Body of pancreas (tissue), 4 donors: ENCODE measurements at regions not wholly inside any gene's neighbourhood (a gene's known extent, or its start where the extent isn't known, plus 50 kb on each side); places are given as distances from the start of the nearest gene placed in this dataset.
"Not testable (repeated sequence)": the region's sequence is repeated elsewhere in the genome, so short reads cannot be mapped to it uniquely, and the experiment has no call there.

Experiments used
- ATAC-seq: fragments of 150-250 bp; one replicate; pipeline ENCODE4 v1.9.1; 2016
- DNase-seq, 4 donors: peaks; one replicate each; pipeline ENCODE4 v3.0.0-alpha.2; 2019
- H3K27ac ChIP-seq, 4 donors: fragments of 200-600 bp; sonication (generic); 1 replicate in 3 of 4; 2 replicates in 1 of 4; pipeline versions ENCODE4 v1.5.1 to v1.6.1; 2016 to 2019; ENCODE audit warnings: mild to moderate bottlenecking in 1 of 4, mixed read lengths in 1 of 4, moderate library complexity in 1 of 4
- H3K27me3 ChIP-seq, 2 donors: fragments of 200-600 bp; sonication (generic); one replicate each; pipeline ENCODE4 v1.6.0; 2016; ENCODE audit warnings: mild to moderate bottlenecking in 1 of 2
- H3K36me3 ChIP-seq, 2 donors: fragments of 200-600 bp; sonication (generic); replicated peaks in 1 of 2; 2 replicates each; pipeline ENCODE4 v1.5.1; 2016; ENCODE audit warnings: low read depth in 2 of 2; ENCODE audit not compliant: insufficient read depth in 1 of 2
- H3K4me1 ChIP-seq: fragments of 200-600 bp; sonication (generic); one replicate; pipeline ENCODE4 v1.6.0; 2016
- H3K4me3 ChIP-seq, 2 donors: fragments of 200-600 bp; sonication (generic); 1 replicate in 1 of 2; 2 replicates in 1 of 2; pipeline ENCODE4 v1.5.1; 2016 to 2019
- H3K9me3 ChIP-seq, 3 donors: fragments of 200-600 bp; sonication (generic); 1 replicate in 2 of 3; 2 replicates in 1 of 3; pipeline ENCODE4 v1.5.1; 2016
- CTCF ChIP-seq, 7 experiments: fragments of 450-650 bp in 4 of 7; fragments of 200-600 bp in 3 of 7; sonication (generic) in 3 of 7; IDR thresholded peaks; one replicate each; pipeline ENCODE4 v1.5.1; 2016 to 2019; ENCODE audit warnings: antibody characterized with exemption in 7 of 7
- POLR2A ChIP-seq, 3 donors: fragments of 450-650 bp; IDR thresholded peaks; one replicate each; pipeline ENCODE4 v1.6.1; 2016; ENCODE audit warnings: antibody characterized with exemption in 3 of 3, mild to moderate bottlenecking in 2 of 3
- WGBS, 2 donors: methylation state at CpG; one replicate each; pipeline ENCODE4 v1.1.5; 2017; 5-methylcytosine and 5-hydroxymethylcytosine counted together
- intact Hi-C: fragments of 100-400 bp; cut with DNase I; formaldehyde crosslinking; loops from one replicate; pipeline ENCODE4 v1.15.1; 2023

DNA sequence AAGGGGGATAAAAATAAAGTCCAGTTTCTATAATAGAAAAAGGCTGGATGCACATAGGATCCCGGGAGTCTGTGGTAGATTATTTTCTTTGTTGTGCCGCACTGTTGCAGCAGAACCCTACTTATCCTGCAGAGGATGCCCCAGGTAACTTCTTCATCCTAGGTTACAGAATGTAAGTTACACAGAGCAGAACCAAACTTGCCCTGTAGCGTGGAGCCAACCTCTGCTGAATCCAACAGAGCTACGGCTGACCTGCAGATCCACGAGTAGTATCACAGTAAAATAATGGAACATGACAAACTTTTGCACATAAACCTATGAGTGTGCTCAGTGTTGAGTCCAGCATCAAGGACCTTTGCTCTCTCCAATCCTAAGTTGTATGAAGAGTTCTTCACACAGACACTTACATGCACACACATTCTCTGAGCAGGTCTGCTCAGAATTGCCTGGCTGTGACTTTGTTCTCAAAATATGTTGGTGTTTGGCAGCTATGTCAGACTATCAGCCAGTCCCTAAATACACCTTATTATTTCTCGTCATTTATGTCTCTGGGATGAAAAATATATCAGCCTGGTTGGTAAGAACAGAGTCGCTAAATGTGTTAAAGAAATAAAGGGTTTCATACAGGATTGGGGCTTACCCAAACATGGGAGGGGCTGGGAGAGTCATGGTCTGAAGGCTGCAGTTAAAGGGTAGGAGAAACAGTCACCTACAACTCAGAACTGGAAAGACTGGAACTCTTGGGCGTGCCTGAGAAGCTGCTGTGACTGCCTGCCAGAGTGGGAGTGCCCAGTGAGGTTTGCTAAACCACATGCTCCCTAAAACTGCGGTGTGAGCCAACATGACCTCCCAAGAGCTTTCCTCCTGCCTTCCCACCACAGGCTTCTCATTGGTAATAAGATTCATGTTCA is 165.1 kb upstream of the SLC24A3 start:
- WGBS, 2 donors, result 53 to 60% methylated on average over 9 of the region's 9 CpGs
- intact Hi-C loops, result no loop called here
- ATAC-seq, result no peak
- H3K27ac ChIP-seq, result no peak overlapping the region
- TF ChIP-seq CTCF (IDR thresholded peaks at IDR 0.05) (no peak), POLR2A (IDR thresholded peaks at IDR 0.05) (no peak)
- no peaks in the 10 kb centered on the region for H3K4me1 ChIP-seq
- no peaks in the 10 kb centered on the region for H3K36me3 ChIP-seq
- no peaks in the 10 kb centered on the region for H3K9me3 ChIP-seq
- DNase-seq, result peak in 3 of 4 donors; percentile 13 to 32 (median 23)
- H3K4me3 ChIP-seq, result no peak overlapping the region
- no peaks in the 10 kb centered on the region for H3K27me3 ChIP-seq

DNA sequence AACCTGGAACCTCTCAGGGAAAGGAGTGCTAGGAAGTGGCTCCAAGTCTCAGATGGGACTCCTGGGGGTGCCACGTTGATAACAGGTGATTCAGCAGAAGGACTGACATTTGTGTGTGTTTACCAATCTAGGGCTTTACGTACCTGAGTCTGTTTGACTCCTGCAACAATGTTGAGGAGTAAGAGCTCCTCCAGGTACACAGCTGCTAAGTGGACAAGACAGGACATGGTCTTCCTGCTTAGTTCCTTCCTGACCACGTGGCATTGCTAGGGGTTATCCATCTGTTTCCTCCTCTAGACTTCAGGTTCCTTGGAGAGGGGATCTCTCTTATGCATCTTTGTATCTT is 164.5 kb upstream of the SLC24A3 start:
- H3K36me3 ChIP-seq, result no peaks in the 10 kb centered on the region
- no peaks in the 10 kb centered on the region for H3K4me1 ChIP-seq
- 22 to 52% methylated on average over 3 of the region's 3 CpGs for WGBS, 2 donors
- TF ChIP-seq POLR2A (IDR thresholded peaks at IDR 0.05), result no peak
- TF ChIP-seq CTCF (IDR thresholded peaks at IDR 0.05), result no peak
- H3K9me3 ChIP-seq, result no peaks in the 10 kb centered on the region
- H3K27me3 ChIP-seq, result no peaks in the 10 kb centered on the region
- ATAC-seq (no peak), DNase-seq (no peak)
- intact Hi-C loops, result no loop called here
- no peak overlapping the region for H3K27ac ChIP-seq
- no peak overlapping the region for H3K4me3 ChIP-seq

DNA sequence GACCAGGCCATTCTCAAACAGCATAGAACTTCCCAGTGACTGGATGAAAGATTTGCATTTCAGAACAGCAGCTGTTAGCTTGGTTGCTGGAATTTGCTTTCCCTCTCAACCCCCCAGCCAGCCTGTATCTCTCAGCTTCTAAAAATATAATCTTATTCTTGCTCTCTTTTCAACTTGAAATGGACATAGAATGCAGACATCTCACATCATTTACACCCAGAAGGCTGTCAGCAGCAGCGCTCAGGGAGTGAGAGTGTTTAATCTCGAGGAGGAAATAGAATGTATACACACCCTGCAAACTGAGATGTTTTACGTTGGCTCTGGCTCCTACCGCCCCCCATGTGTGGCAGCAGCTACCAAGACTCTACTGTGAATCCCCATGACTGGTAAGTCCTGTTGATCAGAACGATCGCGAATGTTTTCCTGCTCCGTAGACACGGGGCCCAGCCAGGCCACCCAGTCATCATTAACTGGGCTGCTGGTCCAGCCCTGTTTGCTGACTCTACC is 163.4 kb upstream of the SLC24A3 start:
- intact Hi-C loops, result no loop called here
- H3K9me3 ChIP-seq, result no peaks in the 10 kb centered on the region
- no peak overlapping the region for H3K4me3 ChIP-seq
- no peak for TF ChIP-seq CTCF (IDR thresholded peaks at IDR 0.05)
- no peak for TF ChIP-seq POLR2A (IDR thresholded peaks at IDR 0.05)
- ATAC-seq (no peak), DNase-seq (no peak)
- H3K27me3 ChIP-seq, result no peaks in the 10 kb centered on the region
- H3K27ac ChIP-seq, result no peak overlapping the region
- WGBS, 2 donors, result 54 to 66% methylated on average over 9 of the region's 9 CpGs
- H3K36me3 ChIP-seq, result no peaks in the 10 kb centered on the region
- no peaks in the 10 kb centered on the region for H3K4me1 ChIP-seq

DNA sequence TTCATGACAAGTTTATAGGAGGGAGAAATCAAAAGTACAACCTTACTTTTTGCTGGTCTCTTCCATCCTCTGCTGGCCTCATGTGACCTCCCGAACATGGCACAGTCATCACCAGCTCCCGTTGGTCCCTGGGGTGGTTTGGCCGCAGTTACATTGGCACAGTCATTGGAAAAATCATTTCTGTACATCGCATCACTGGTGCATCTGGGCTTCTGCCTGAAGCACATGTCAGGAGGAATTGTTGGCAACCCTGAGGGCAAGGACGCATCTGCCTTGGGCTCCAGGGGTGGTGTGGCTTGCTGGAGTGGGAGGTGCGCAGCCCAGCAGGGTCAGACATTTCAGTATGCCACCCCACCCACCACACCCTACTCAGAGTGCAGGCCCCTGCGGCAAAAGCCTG is 162.9 kb upstream of the SLC24A3 start:
- Histone ChIP-seq H3K27ac (no peak overlapping the region), H3K4me3 (no peak overlapping the region), H3K9me3 (no peaks in the 10 kb centered on the region), H3K27me3 (no peaks in the 10 kb centered on the region), H3K36me3 (no peaks in the 10 kb centered on the region), H3K4me1 (no peaks in the 10 kb centered on the region)
- intact Hi-C loops, result no loop called here
- ATAC-seq (no peak), DNase-seq (no peak)
- 77 to 85% methylated on average over 3 to 7 of the region's 7 CpGs for WGBS, 2 donors
- TF ChIP-seq POLR2A (IDR thresholded peaks at IDR 0.05) (no peak), CTCF (IDR thresholded peaks at IDR 0.05) (no peak)

DNA sequence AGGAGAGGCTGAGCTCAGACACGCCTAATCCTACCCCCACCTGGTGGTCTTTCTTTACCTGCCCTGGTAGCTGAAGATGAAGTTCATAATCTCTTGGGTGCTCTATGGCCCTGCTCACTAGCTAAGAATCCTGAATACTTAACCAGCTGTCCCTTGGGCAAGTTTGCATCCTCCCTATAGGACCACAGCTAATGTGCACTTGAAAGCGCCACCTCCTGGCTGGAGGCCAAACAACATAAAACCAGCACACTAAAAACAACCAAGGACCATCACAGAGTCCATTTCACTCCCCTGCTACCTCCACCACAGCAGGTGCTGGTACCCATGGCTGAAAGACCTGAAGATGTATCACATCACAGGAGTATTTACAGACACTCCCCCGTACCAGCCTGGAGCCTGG is 155.5 kb upstream of the SLC24A3 start:
- intact Hi-C loops, result no loop called here
- Histone ChIP-seq H3K4me3 (no peak overlapping the region), H3K27ac (no peak overlapping the region), H3K27me3 (no peaks in the 10 kb centered on the region), H3K36me3 (no peaks in the 10 kb centered on the region), H3K9me3 (peaks cover 0 to 8% (median 0%) of the 10 kb centered on the region in 3 donors), H3K4me1 (no peaks in the 10 kb centered on the region)
- WGBS, 2 donors, result 58 to 77% methylated on average over 3 of the region's 3 CpGs
- no peak for DNase-seq
- no peak for ATAC-seq
- no peak for TF ChIP-seq POLR2A (IDR thresholded peaks at IDR 0.05)
- no peak for TF ChIP-seq CTCF (IDR thresholded peaks at IDR 0.05)

- H3K36me3 ChIP-seq, ATAC-seq, H3K4me3 ChIP-seq, intact Hi-C loops, H3K27ac ChIP-seq, H3K27me3 ChIP-seq, DNase-seq, H3K9me3 ChIP-seq, H3K4me1 ChIP-seq: not testable (repeated sequence)
- WGBS, 2 donors, result 82 to 84% methylated on average over 4 of the region's 4 CpGs
These were observed 147.7 kb upstream of the SLC24A3 start for GRCh38 chr20:19064788-19065187.
